Prostate gland (tissue), 2 donors: ENCODE measurements at regions not wholly inside any gene's neighbourhood (a gene's known extent, or its start where the extent isn't known, plus 50 kb on each side); places are given as distances from the start of the nearest gene placed in this dataset.
"Not testable (repeated sequence)": the region's sequence is repeated elsewhere in the genome, so short reads cannot be mapped to it uniquely, and the experiment has no call there.

ENCODE experiments used
- CTCF ChIP-seq, 4 experiments: fragments of 200-600 bp in 2 of 4; fragments of 450-650 bp in 2 of 4; sonication (generic) in 2 of 4; IDR thresholded peaks; 1 replicate in 3 of 4; 2 replicates in 1 of 4; pipeline ENCODE4 v1.5.1; 2016 to 2019; ENCODE audit warnings: antibody characterized with exemption in 4 of 4, mild to moderate bottlenecking in 2 of 4, moderate library complexity in 2 of 4
- POLR2A ChIP-seq: fragments of 450-650 bp; IDR thresholded peaks from one replicate; pipeline ENCODE4 v1.6.1; 2016; ENCODE audit warnings: antibody characterized with exemption, mild to moderate bottlenecking
- POLR2AphosphoS5 ChIP-seq: sonication (generic); formaldehyde crosslinking; IDR thresholded peaks from one replicate; pipeline ENCODE4 v1.6.1; 2017; ENCODE audit warnings: antibody characterized with exemption

- TF ChIP-seq POLR2AphosphoS5; CTCF (IDR thresholded peaks at IDR 0.05); POLR2A: not testable (repeated sequence)
These were observed 71.1 kb upstream of the BNIP2 start for GRCh38 chr15:59760256-59760655.
